B cell (primary cell): ENCODE measurements at regions not wholly inside any gene's neighbourhood (a gene's known extent, or its start where the extent isn't known, plus 50 kb on each side); places are given as distances from the start of the nearest gene placed in this dataset. TPM values are rescaled to one million over a fixed set of nuclear protein-coding genes. Genes with fewer than 3 reads are reported as not detected.
"Not testable (repeated sequence)": the region's sequence is repeated elsewhere in the genome, so short reads cannot be mapped to it uniquely, and the experiment has no call there.

ENCODE experiments used
- ATAC-seq: fragments of 200-7000 bp; cut with Tn5 transposase; one replicate; pipeline ENCODE4 v1.10.0; 2021; ENCODE audit warnings: low read depth, mild to moderate bottlenecking, moderate number of reproducible peaks, moderate library complexity
- CTCF ChIA-PET: fragments of 350-600 bp; sonication (Branson Sonifier 250); formaldehyde crosslinking; loops from one replicate; lab custom pipeline; 2021; ENCODE audit warnings: antibody characterized with exemption, inconsistent platforms; lab: Charles Lee
- POLR2A ChIA-PET: fragments of 350-600 bp; sonication (Branson Sonifier 250); formaldehyde crosslinking; loops from one replicate; lab custom pipeline; 2021; ENCODE audit warnings: antibody characterized with exemption; lab: Charles Lee
- DNase-seq: peaks from one replicate; pipeline ENCODE4 v3.0.0; 2013
- H2AFZ ChIP-seq: 2 replicates; pipeline ENCODE4 v1.6.1; 2012; ENCODE audit warnings: mild to moderate bottlenecking, low read depth, low read length; ENCODE audit not compliant: insufficient read depth, poor library complexity, severe bottlenecking
- H3K27ac ChIP-seq, 2 donors: 1 replicate in 1 of 2; 2 replicates in 1 of 2; pipeline ENCODE4 v1.5.1; 2012 to 2013; ENCODE audit warnings: low read length in 2 of 2, mild to moderate bottlenecking in 2 of 2, moderate library complexity in 1 of 2
- H3K27me3 ChIP-seq, 4 experiments: fragments of 200-600 bp in 1 of 4; sonication (generic) in 1 of 4; replicated peaks in 1 of 4; 1 replicate in 2 of 4; 2 replicates in 2 of 4; pipeline versions ENCODE4 v1.6.1 to v1.7.0; 2013 to 2016; ENCODE audit warnings: low read length in 3 of 4, mild to moderate bottlenecking in 2 of 4, mixed read lengths in 1 of 4, moderate library complexity in 1 of 4; ENCODE audit not compliant: insufficient read depth in 4 of 4, control insufficient read depth in 3 of 4; ENCODE audit errors: control extremely low read depth in 1 of 4
- H3K36me3 ChIP-seq, 2 experiments: replicated peaks in 1 of 2; 1 replicate in 1 of 2; 2 replicates in 1 of 2; pipeline versions ENCODE4 v1.6.1 to v1.7.1; 2013; ENCODE audit warnings: low read length in 1 of 2; ENCODE audit not compliant: insufficient read depth in 2 of 2, control insufficient read depth in 1 of 2; ENCODE audit errors: control extremely low read depth in 1 of 2, extremely low read depth in 1 of 2
- H3K4me1 ChIP-seq, 2 donors: fragments of 200-600 bp in 1 of 2; sonication (generic) in 1 of 2; 1 replicate in 1 of 2; 2 replicates in 1 of 2; pipeline versions ENCODE4 v1.5.1 to v1.6.1; 2013 to 2017; ENCODE audit warnings: low read length in 2 of 2; ENCODE audit not compliant: control insufficient read depth in 2 of 2, insufficient read depth in 2 of 2
- H3K4me2 ChIP-seq: replicated peaks from 2 replicates; pipeline ENCODE3; 2012; ENCODE audit warnings: mild to moderate bottlenecking, low read depth, low read length; ENCODE audit not compliant: poor library complexity, severe bottlenecking
- H3K4me3 ChIP-seq, 5 experiments: fragments of 200-600 bp in 1 of 5; sonication (generic) in 1 of 5; 1 replicate in 3 of 5; 2 replicates in 2 of 5; pipeline versions ENCODE4 v1.5.1 to v1.7.0; 2011 to 2016; ENCODE audit warnings: low read length in 4 of 5, mild to moderate bottlenecking in 4 of 5, low read depth in 2 of 5, control low read depth in 1 of 5, moderate library complexity in 1 of 5; ENCODE audit not compliant: insufficient read depth in 1 of 5; ENCODE audit errors: control extremely low read depth in 1 of 5, extremely low read depth in 1 of 5
- H3K79me2 ChIP-seq: fragments of 200-600 bp; sonication (generic); one replicate; pipeline ENCODE4 v1.6.0; 2016; ENCODE audit warnings: low read length; ENCODE audit not compliant: control insufficient read depth, insufficient read depth
- H3K9ac ChIP-seq: fragments of 200-600 bp; sonication (generic); 2 replicates; pipeline ENCODE4 v1.6.1; 2017; ENCODE audit warnings: mild to moderate bottlenecking, low read length, moderate library complexity
- H3K9me3 ChIP-seq, 3 donors: one replicate each; pipeline versions ENCODE4 v1.6.1 to v1.7.1; 2013; ENCODE audit warnings: low read length in 2 of 3; ENCODE audit not compliant: control insufficient read depth in 2 of 3, insufficient read depth in 1 of 3; ENCODE audit errors: control extremely low read depth in 1 of 3
- H4K20me1 ChIP-seq: 2 replicates; pipeline ENCODE4 v1.6.0; 2012; ENCODE audit warnings: mild to moderate bottlenecking, low read length; ENCODE audit not compliant: insufficient read depth, control insufficient read depth, poor library complexity, severe bottlenecking
- H3K27ac Mint-ChIP-seq: one replicate; pipeline ENCODE4 v1.8.0; 2021; ENCODE audit warnings: mixed read lengths
- H3K27me3 Mint-ChIP-seq: one replicate; pipeline ENCODE4 v1.8.0; 2021; ENCODE audit warnings: mixed read lengths
- H3K4me1 Mint-ChIP-seq: one replicate; pipeline ENCODE4 v1.8.0; 2021; ENCODE audit warnings: mixed read lengths
- H3K4me3 Mint-ChIP-seq: one replicate; pipeline ENCODE4 v1.8.0; 2021; ENCODE audit warnings: mixed read lengths
- H3K9me3 Mint-ChIP-seq: one replicate; pipeline ENCODE4 v1.8.0; 2022; ENCODE audit warnings: mixed read lengths; ENCODE audit not compliant: insufficient read depth
- CTCF ChIP-seq: fragments of 200-600 bp; IDR thresholded peaks from one replicate; pipeline ENCODE4 v1.8.0; 2022; ENCODE audit warnings: antibody characterized with exemption, mild to moderate bottlenecking
- EZH2 ChIP-seq: IDR thresholded peaks from 2 replicates; pipeline ENCODE4 v1.6.1; 2012; ENCODE audit warnings: borderline replicate concordance, low read depth, mild to moderate bottlenecking, moderate library complexity, low read length; ENCODE audit not compliant: insufficient read depth, poor library complexity, severe bottlenecking
- WGBS: methylation state at CpG from one replicate; pipeline ENCODE4 v1.1.5; 2013; ENCODE audit warnings: missing lambda C conversion rate; ENCODE audit not compliant: insufficient coverage; 5-methylcytosine and 5-hydroxymethylcytosine counted together
- intact Hi-C: fragments of 100-400 bp; cut with micrococcal nuclease; formaldehyde crosslinking; loops from one replicate; pipeline ENCODE4 v1.10.0; 2022
- small RNA-seq: library from RNA; depleted of rRNA; stranded (forward); fragments of <200 nt; gene quantifications from one replicate; pipeline ENCODE3, GENCODE V24; 2012; ENCODE audit warnings: low replicate concordance, low read depth; ENCODE audit not compliant: insufficient read length

GRCh38 chr15:34490417-34491193 is 53.0 kb upstream of the GOLGA8A start:
- Histone ChIP-seq H2AFZ (no peak overlapping the region), H3K9ac (no peak overlapping the region), H3K79me2 (no peaks in the 10 kb centered on the region), H3K4me2 (no peak overlapping the region), H3K4me3 (no peak overlapping the region), H3K27me3 (peaks cover 0 to 36% (median 5%) of the 10 kb centered on the region in 4 experiments), H3K27ac (no peak overlapping the region), H3K4me1 (peaks cover 0 to 6% of the 10 kb centered on the region in 2 donors), H3K36me3 (no peaks in the 10 kb centered on the region), H4K20me1 (no peaks in the 10 kb centered on the region), H3K9me3 (peaks cover 0 to 17% (median 1%) of the 10 kb centered on the region in 3 donors)
- TF ChIP-seq CTCF: no peak
- TF ChIP-seq EZH2: no peak
- ChIA-PET POLR2A (no interaction called here), CTCF (no interaction called here)
- intact Hi-C loops: no loop called here
- Mint-ChIP-seq H3K4me3 (no peak overlapping the region), H3K4me1 (no peaks in the 10 kb centered on the region), H3K27ac (no peak overlapping the region), H3K27me3 (peaks cover 21% of the 10 kb centered on the region), H3K9me3 (no peaks in the 10 kb centered on the region)
- WGBS: 13% methylated on average over 32 of the region's 38 CpGs
- ATAC-seq: no peak
- no peak for DNase-seq

GRCh38 chr15:34488973-34489959 is 51.7 kb upstream of the GOLGA8A start:
- H3K4me3 Mint-ChIP-seq, H4K20me1 ChIP-seq, H3K4me1 Mint-ChIP-seq, H3K4me2 ChIP-seq, H3K9ac ChIP-seq, H2AFZ ChIP-seq, ATAC-seq, CTCF ChIA-PET, H3K27ac ChIP-seq, POLR2A ChIA-PET, H3K36me3 ChIP-seq, H3K9me3 ChIP-seq, intact Hi-C loops, H3K4me3 ChIP-seq, H3K79me2 ChIP-seq, H3K27ac Mint-ChIP-seq, H3K4me1 ChIP-seq, H3K9me3 Mint-ChIP-seq: not testable (repeated sequence)
- H3K27me3 ChIP-seq: peaks cover 0 to 25% (median 5%) of the 10 kb centered on the region in 4 experiments
- peaks cover 18% of the 10 kb centered on the region for H3K27me3 Mint-ChIP-seq
- 94% methylated on average over 20 of the region's 37 CpGs for WGBS
- DNase-seq: peak; percentile 1

Small RNAs in the stretch of these regions (small RNA-seq; reads per million reads assigned to genes)
- gene MIR1233-2: not detected
